ENCODE measurements at regions not wholly inside any gene's neighbourhood (a gene's known extent, or its start where the extent isn't known, plus 50 kb on each side); places are given as distances from the start of the nearest gene placed in this dataset.

DNA sequence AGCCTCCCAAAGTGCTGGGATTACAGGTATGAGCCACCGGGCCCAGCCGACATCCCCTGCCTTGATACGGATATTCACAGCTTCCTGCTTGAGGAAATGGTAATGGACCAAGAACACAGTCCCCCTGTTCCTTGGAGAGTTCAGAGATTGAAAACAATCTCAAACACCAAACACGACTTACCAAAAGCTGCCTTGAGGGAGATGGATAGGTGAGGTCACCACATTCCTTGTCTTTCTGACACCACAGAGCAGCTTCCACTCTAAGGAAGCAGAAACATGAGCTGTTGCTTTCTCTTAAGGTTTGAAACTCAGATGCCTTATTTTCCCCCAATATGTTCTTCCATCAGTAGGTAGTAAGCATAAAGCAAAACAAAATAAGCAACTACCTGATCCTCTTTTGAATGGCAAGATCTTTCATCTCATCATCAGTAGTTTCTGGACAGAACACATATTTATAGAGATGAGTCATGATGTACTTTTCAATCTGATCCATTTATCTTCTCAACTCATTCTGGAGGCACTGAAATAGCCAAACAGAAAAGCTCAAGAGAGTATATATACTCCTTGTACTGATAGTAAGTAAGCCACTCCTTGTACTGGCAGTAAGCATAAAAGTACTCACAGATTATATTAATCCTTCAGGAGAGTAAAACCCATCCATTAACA is 199.1 kb upstream of the KCTD7 start:
- TF ChIP-seq EZH2 (IDR thresholded peaks at IDR 0.05; ENCODE audit: borderline replicate concordance, control insufficient read depth, low read depth, low read length) = no peak
- TF ChIP-seq, protein P1, sequence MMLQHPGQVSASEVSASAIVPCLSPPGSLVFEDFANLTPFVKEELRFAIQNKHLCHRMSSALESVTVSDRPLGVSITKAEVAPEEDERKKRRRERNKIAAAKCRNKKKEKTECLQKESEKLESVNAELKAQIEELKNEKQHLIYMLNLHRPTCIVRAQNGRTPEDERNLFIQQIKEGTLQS (IDR thresholded peaks at IDR 0.05; ENCODE audit: borderline replicate concordance, extremely low read depth, low read depth, low read length) = no peak
- TF ChIP-seq, protein P2, sequence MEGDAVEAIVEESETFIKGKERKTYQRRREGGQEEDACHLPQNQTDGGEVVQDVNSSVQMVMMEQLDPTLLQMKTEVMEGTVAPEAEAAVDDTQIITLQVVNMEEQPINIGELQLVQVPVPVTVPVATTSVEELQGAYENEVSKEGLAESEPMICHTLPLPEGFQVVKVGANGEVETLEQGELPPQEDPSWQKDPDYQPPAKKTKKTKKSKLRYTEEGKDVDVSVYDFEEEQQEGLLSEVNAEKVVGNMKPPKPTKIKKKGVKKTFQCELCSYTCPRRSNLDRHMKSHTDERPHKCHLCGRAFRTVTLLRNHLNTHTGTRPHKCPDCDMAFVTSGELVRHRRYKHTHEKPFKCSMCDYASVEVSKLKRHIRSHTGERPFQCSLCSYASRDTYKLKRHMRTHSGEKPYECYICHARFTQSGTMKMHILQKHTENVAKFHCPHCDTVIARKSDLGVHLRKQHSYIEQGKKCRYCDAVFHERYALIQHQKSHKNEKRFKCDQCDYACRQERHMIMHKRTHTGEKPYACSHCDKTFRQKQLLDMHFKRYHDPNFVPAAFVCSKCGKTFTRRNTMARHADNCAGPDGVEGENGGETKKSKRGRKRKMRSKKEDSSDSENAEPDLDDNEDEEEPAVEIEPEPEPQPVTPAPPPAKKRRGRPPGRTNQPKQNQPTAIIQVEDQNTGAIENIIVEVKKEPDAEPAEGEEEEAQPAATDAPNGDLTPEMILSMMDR (IDR thresholded peaks at IDR 0.05 in 2 of 3, conservative IDR thresholded peaks at IDR 0.05 in 1 of 3; ENCODE audit: control insufficient read depth in 2 of 3, extremely low read depth in 1 of 3, insufficient read depth in 1 of 3, low read depth in 3 of 3, low read length in 3 of 3) = no peak
- no peak for TF ChIP-seq EP300 (IDR thresholded peaks at IDR 0.05; ENCODE audit: borderline replicate concordance in 1 of 2, control insufficient read depth in 1 of 2, low read depth in 2 of 2, low read length in 2 of 2)

Data from GM12878 (cell line).